GM19467 (cell line): ENCODE measurements at regions not wholly inside any gene's neighbourhood (a gene's known extent, or its start where the extent isn't known, plus 50 kb on each side); places are given as distances from the start of the nearest gene placed in this dataset.

Experiments used
- ATAC-seq: cut with Tn5 transposase; IDR thresholded peaks from one replicate; pipeline ENCODE4 v1.9.1; 2021; ENCODE audit warnings: mild to moderate bottlenecking, moderate library complexity; ENCODE audit not compliant: unreplicated experiment

- no peak for ATAC-seq
Measured at GRCh38 chr2:146870691-146871090, 974.1 kb upstream of the ACVR2A start.

GRCh38 chr2:146869328-146869727 lies 975.5 kb upstream of the ACVR2A start:
- ATAC-seq: no peak

- no peak for ATAC-seq
Measured at GRCh38 chr2:146868051-146868450, 976.8 kb upstream of the ACVR2A start.

- ATAC-seq: no peak
Measured at GRCh38 chr2:146867477-146867986, 977.3 kb upstream of the ACVR2A start.

GRCh38 chr2:146853741-146854444 lies 990.9 kb upstream of the ACVR2A start:
- no peak for ATAC-seq

- ATAC-seq: no peak
Measured at GRCh38 chr2:146852661-146853060, 992.2 kb upstream of the ACVR2A start.

- no peak for ATAC-seq
Measured at GRCh38 chr2:146850746-146851145, 994.1 kb upstream of the ACVR2A start.

- no peak for ATAC-seq
Measured at GRCh38 chr2:146847846-146848245, 997.0 kb upstream of the ACVR2A start.

- no peak for ATAC-seq
Measured at GRCh38 chr2:146844226-146844990, 1000.4 kb upstream of the ACVR2A start.

- ATAC-seq: no peak
Measured at GRCh38 chr2:146837857-146838256, 1007.0 kb upstream of the ACVR2A start.

GRCh38 chr2:146826388-146826787 lies 1018.4 kb upstream of the ACVR2A start:
- ATAC-seq: no peak

- ATAC-seq: no peak
Measured at GRCh38 chr2:146821836-146822316, 1023.0 kb upstream of the ACVR2A start.

- ATAC-seq: no peak
Measured at GRCh38 chr2:146820672-146821071, 1024.2 kb upstream of the ACVR2A start.

GRCh38 chr2:146818122-146818521 lies 1026.7 kb upstream of the ACVR2A start:
- ATAC-seq: no peak

GRCh38 chr2:146817613-146818012 lies 1027.2 kb upstream of the ACVR2A start:
- ATAC-seq: no peak

GRCh38 chr2:146814971-146815370 lies 1029.9 kb upstream of the ACVR2A start:
- ATAC-seq: no peak

- no peak for ATAC-seq
Measured at GRCh38 chr2:146807568-146808168, 1037.2 kb upstream of the ACVR2A start.

GRCh38 chr2:146806364-146807005 lies 1038.3 kb upstream of the ACVR2A start:
- no peak for ATAC-seq

- no peak for ATAC-seq
Measured at GRCh38 chr2:146804288-146804687, 1040.5 kb upstream of the ACVR2A start.

- no peak for ATAC-seq
Measured at GRCh38 chr2:146801886-146802285, 1042.9 kb upstream of the ACVR2A start.

- no peak for ATAC-seq
Measured at GRCh38 chr2:146786396-146786795, 1058.4 kb upstream of the ACVR2A start.
